ENCODE measurements at regions not wholly inside any gene's neighbourhood (a gene's known extent, or its start where the extent isn't known, plus 50 kb on each side); places are given as distances from the start of the nearest gene placed in this dataset.
"Not testable (repeated sequence)": the region's sequence is repeated elsewhere in the genome, so short reads cannot be mapped to it uniquely, and the experiment has no call there.

DNA sequence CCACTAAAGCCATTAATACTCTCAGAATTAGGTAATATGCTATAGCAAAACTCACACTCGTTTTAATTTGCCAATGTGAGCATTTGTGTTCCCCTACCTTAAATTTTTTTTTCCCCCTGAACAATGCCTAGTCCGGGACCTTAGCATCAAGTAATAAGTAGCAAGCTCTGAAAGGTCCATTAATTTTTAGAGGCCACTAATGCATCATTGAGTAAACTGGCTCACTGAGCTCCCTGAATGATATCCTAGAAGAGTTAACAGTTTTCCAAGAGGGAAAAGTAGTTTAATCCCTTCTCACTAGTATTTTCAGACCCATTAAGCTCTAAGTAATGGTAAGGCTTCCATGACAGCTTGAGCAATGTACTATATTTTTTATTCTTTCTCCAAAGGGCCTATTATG is 242.2 kb downstream of the MAT2B start:
- no peak for DNase-seq (ENCODE audit: unreplicated experiment)
- intact Hi-C loops (cut with micrococcal nuclease) = no loop called here
- H3K9me3 Mint-ChIP-seq (ENCODE audit: unreplicated experiment) = no peaks in the 10 kb centered on the region
- TF ChIP-seq, protein P1, sequence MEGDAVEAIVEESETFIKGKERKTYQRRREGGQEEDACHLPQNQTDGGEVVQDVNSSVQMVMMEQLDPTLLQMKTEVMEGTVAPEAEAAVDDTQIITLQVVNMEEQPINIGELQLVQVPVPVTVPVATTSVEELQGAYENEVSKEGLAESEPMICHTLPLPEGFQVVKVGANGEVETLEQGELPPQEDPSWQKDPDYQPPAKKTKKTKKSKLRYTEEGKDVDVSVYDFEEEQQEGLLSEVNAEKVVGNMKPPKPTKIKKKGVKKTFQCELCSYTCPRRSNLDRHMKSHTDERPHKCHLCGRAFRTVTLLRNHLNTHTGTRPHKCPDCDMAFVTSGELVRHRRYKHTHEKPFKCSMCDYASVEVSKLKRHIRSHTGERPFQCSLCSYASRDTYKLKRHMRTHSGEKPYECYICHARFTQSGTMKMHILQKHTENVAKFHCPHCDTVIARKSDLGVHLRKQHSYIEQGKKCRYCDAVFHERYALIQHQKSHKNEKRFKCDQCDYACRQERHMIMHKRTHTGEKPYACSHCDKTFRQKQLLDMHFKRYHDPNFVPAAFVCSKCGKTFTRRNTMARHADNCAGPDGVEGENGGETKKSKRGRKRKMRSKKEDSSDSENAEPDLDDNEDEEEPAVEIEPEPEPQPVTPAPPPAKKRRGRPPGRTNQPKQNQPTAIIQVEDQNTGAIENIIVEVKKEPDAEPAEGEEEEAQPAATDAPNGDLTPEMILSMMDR (IDR thresholded peaks at IDR 0.05; ENCODE audit: unreplicated experiment) = no peak
- H3K27ac Mint-ChIP-seq (ENCODE audit: low read depth, unreplicated experiment) = no peak overlapping the region
- H3K4me3 Mint-ChIP-seq (ENCODE audit: unreplicated experiment) = no peak overlapping the region
- no TSS peak for BruUV-seq (replicated peaks)
- H3K36me3 Mint-ChIP-seq (ENCODE audit: insufficient read depth, unreplicated experiment) = no peaks in the 10 kb centered on the region
- no peaks in the 10 kb centered on the region for H3K27me3 Mint-ChIP-seq (ENCODE audit: insufficient read depth, unreplicated experiment)
- H3K4me1 Mint-ChIP-seq (ENCODE audit: insufficient read depth, unreplicated experiment) = no peaks in the 10 kb centered on the region
- ChIA-PET CTCF (interaction anchor here (0.5 to 0.7 kb wide), 2 partner anchors 36 to 756 kb away, joined by 3 read pairs; no protein-coding TSS in a partner anchor), POLR2A (no interaction called here)

GRCh38 chr5:163748934-163749333 is 243.5 kb downstream of the MAT2B start:
- no peak for DNase-seq (ENCODE audit: unreplicated experiment)
- H3K9me3 Mint-ChIP-seq (ENCODE audit: unreplicated experiment) = no peaks in the 10 kb centered on the region
- TF ChIP-seq, protein P1 (IDR thresholded peaks at IDR 0.05; ENCODE audit: unreplicated experiment) = no peak
- no peaks in the 10 kb centered on the region for H3K4me1 Mint-ChIP-seq (ENCODE audit: insufficient read depth, unreplicated experiment)
- CTCF ChIA-PET = interaction anchor here (0.6 kb wide), 2 partner anchors 181 to 388 kb away, joined by 3 to 4 read pairs; no protein-coding TSS in a partner anchor
- no peaks in the 10 kb centered on the region for H3K36me3 Mint-ChIP-seq (ENCODE audit: insufficient read depth, unreplicated experiment)
- POLR2A ChIA-PET = no interaction called here
- H3K27me3 Mint-ChIP-seq (ENCODE audit: insufficient read depth, unreplicated experiment) = no peaks in the 10 kb centered on the region
- BruUV-seq (replicated peaks) = no TSS peak
- H3K4me3 Mint-ChIP-seq (ENCODE audit: unreplicated experiment) = no peak overlapping the region
- H3K27ac Mint-ChIP-seq (ENCODE audit: low read depth, unreplicated experiment) = no peak overlapping the region
- intact Hi-C loops (cut with micrococcal nuclease) = no loop called here

- H3K4me3 Mint-ChIP-seq (ENCODE audit: unreplicated experiment); H3K27ac Mint-ChIP-seq (ENCODE audit: low read depth, unreplicated experiment); H3K36me3 Mint-ChIP-seq (ENCODE audit: insufficient read depth, unreplicated experiment); H3K4me1 Mint-ChIP-seq (ENCODE audit: insufficient read depth, unreplicated experiment); BruUV-seq (replicated peaks); DNase-seq (ENCODE audit: unreplicated experiment); H3K9me3 Mint-ChIP-seq (ENCODE audit: unreplicated experiment); H3K27me3 Mint-ChIP-seq (ENCODE audit: insufficient read depth, unreplicated experiment); intact Hi-C loops (cut with micrococcal nuclease): not testable (repeated sequence)
- ChIA-PET POLR2A (interaction anchor here (0.7 kb wide), 1 partner anchor 10 kb away, joined by 3 read pairs; no protein-coding TSS in a partner anchor), CTCF (interaction anchor here (1.2 kb wide), 1 partner anchor 10 kb away, joined by 3 read pairs; no protein-coding TSS in a partner anchor)
These were observed 245.0 kb downstream of the MAT2B start for GRCh38 chr5:163750415-163750814.

GRCh38 chr5:163755505-163755904 is 250.1 kb downstream of the MAT2B start:
- Mint-ChIP-seq H3K36me3 (ENCODE audit: insufficient read depth, unreplicated experiment) (no peaks in the 10 kb centered on the region), H3K27me3 (ENCODE audit: insufficient read depth, unreplicated experiment) (no peaks in the 10 kb centered on the region), H3K27ac (ENCODE audit: low read depth, unreplicated experiment) (no peak overlapping the region), H3K4me3 (ENCODE audit: unreplicated experiment) (no peak overlapping the region), H3K4me1 (ENCODE audit: insufficient read depth, unreplicated experiment) (peaks cover 16% of the 10 kb centered on the region), H3K9me3 (ENCODE audit: unreplicated experiment) (no peaks in the 10 kb centered on the region)
- TF ChIP-seq, protein P1 (IDR thresholded peaks at IDR 0.05; ENCODE audit: unreplicated experiment) = no peak
- DNase-seq (ENCODE audit: unreplicated experiment) = no peak
- ChIA-PET POLR2A (no interaction called here), CTCF (no interaction called here)
- no TSS peak for BruUV-seq (replicated peaks)
- intact Hi-C loops (cut with micrococcal nuclease) = no loop called here

GRCh38 chr5:163756170-163756569 is 250.8 kb downstream of the MAT2B start:
- no TSS peak for BruUV-seq (replicated peaks)
- intact Hi-C loops (cut with micrococcal nuclease) = no loop called here

More at GRCh38 chr5:163756170-163756569, 250.8 kb downstream of the MAT2B start:
- no peak overlapping the region for H3K4me3 Mint-ChIP-seq (ENCODE audit: unreplicated experiment)
- DNase-seq (ENCODE audit: unreplicated experiment) = no peak
- no peaks in the 10 kb centered on the region for H3K27me3 Mint-ChIP-seq (ENCODE audit: insufficient read depth, unreplicated experiment)
- CTCF ChIA-PET = no interaction called here
- H3K9me3 Mint-ChIP-seq (ENCODE audit: unreplicated experiment) = no peaks in the 10 kb centered on the region
- TF ChIP-seq, protein P1 (IDR thresholded peaks at IDR 0.05; ENCODE audit: unreplicated experiment) = no peak
- H3K27ac Mint-ChIP-seq (ENCODE audit: low read depth, unreplicated experiment) = no peak overlapping the region
- H3K36me3 Mint-ChIP-seq (ENCODE audit: insufficient read depth, unreplicated experiment) = no peaks in the 10 kb centered on the region
- peaks cover 21% of the 10 kb centered on the region for H3K4me1 Mint-ChIP-seq (ENCODE audit: insufficient read depth, unreplicated experiment)
- POLR2A ChIA-PET = no interaction called here

All from MCF 10A (cell line).